ENCODE measurements at regions not wholly inside any gene's neighbourhood (a gene's known extent, or its start where the extent isn't known, plus 50 kb on each side); places are given as distances from the start of the nearest gene placed in this dataset.

DNA sequence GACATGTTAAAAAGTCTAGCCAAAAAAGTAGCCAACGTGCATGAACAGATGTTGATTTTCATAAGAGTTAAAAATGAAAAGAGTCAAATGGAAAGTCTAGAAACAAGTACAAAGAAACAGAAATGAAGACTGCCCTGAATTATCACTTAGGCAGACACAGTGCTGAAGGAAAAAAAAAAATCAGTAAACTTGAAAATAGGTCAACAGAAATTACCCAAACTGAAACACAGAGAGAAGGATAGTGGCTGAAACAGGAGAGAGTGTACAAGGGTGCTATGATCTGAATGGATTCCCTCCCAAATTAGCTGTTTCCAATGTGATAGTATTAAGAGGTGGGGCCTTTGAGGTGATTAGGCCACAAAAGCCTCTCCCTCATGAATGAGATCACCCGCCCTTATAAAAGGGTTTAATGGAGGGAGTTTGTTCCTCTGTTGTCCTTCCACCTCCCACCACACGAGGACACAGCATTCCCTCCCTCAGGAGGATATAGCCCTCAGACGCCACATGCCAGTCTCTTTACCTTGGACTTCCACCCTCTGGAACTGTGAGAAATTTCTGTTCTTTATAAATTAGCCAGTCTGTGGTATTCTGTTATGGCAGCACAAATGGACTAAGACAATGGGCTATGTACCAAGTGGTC, 249.7 kb downstream of the AHR start:
- TF ChIP-seq CTCF (conservative IDR thresholded peaks at IDR 0.05; ENCODE audit: low read length) (no peak), EZH2phosphoT487 (IDR thresholded peaks at IDR 0.05; ENCODE audit: borderline replicate concordance) (no peak)

Measured in Loucy (cell line).